ENCODE measurements at regions not wholly inside any gene's neighbourhood (a gene's known extent, or its start where the extent isn't known, plus 50 kb on each side); places are given as distances from the start of the nearest gene placed in this dataset.
"Not testable (repeated sequence)": the region's sequence is repeated elsewhere in the genome, so short reads cannot be mapped to it uniquely, and the experiment has no call there.

GRCh38 chr18:59038295-59039039, 101.2 kb upstream of the SEC11C start:
- DNase-seq (ENCODE audit: low read depth) = no peak

DNA sequence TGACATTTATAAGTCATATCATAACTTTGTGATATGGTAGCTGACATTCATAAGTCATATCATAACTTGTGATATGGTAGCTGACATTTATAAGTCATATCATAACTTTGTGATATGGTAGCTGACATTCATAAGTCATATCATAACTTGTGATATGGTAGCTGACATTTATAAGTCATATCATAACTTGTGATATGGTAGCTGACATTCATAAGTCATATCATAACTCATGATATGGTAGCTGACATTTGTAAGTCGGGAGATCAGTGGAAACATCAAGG, 100.7 kb upstream of the SEC11C start:
- not testable (repeated sequence) for DNase-seq (ENCODE audit: low read depth)

DNA sequence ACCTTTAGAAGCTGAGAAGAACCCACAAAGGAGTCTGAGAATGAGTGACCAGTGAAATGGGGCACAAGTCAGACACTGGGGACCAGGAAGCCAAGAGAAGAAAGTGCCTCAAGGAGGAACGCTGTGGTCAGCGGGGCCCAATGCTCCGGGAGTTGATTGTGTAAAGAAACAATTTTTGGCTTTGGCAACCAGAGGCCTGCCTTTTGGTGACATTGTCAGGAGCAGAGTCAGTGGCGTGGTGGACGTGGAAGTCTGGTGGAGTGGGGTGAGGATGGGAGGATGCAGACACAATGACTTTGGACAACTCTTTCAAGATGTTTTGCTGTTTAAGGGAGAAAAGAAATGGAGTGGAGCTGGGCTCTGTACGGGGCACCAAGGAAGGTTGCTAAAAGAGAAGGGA, 100.2 kb upstream of the SEC11C start:
- no peak for DNase-seq (ENCODE audit: low read depth)

- DNase-seq (ENCODE audit: low read depth) = no peak
Observed at GRCh38 chr18:59040770-59041148, 98.9 kb upstream of the SEC11C start.

GRCh38 chr18:59041296-59041695, 98.4 kb upstream of the SEC11C start:
- no peak for DNase-seq (ENCODE audit: low read depth)

- DNase-seq (ENCODE audit: low read depth) = no peak
Observed at GRCh38 chr18:59041819-59042815, 97.6 kb upstream of the SEC11C start.

DNA sequence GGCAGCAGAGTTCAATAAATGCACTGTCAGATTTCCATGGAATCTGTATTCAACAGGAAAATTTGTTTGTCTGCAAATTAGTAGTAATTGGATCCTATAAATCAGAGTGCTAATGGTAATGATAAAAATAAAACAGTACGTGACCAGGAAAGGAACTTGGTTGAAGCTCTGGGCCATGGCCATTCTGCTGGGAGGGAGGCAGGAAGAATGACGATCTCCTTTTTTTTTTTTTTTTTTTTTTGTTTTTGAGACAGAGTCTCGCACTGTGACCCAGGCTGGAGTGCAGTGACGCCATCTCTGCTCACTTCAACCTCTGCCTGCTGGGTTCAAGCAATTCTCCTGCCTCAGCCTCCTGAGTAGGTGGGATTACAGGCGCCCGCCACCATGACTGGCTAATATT, 94.8 kb upstream of the SEC11C start:
- DNase-seq (ENCODE audit: low read depth) = no peak

DNA sequence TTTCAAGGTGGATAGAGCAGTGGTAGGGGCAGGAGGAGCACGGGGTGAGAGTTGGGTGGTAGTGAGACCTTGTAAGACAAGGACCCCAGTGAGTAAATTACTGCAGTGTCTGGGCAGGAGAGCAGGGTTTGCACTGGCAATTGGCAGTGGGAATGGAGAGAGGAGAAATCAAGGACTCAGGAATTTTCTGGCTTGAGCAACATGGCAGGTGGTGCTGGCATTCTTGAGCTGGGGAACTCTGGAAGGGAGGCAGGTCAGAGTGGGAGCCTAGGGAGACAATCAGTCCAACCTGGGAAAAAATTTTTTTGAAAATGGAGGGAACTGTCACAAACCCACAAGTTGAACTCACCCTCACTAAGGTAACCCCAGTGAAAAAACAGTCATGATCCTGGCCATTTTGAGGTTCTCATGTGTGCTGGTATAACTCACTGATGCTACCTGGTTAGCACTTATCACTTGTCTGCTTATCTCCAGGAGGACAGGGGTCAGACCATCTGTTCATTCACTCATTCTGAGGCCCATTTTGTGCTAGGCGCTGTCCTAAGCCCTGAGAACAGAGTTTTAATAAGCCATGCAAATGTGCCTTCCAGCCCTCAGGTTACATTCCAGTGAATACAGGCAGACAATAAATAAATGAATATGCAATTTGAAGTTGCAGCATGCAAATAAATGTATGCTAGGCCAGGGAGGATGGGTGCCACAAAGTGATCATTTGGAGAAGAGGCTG, 92.2 kb upstream of the SEC11C start:
- DNase-seq (ENCODE audit: low read depth) = no peak

GRCh38 chr18:59048048-59048363, 91.7 kb upstream of the SEC11C start:
- DNase-seq (ENCODE audit: low read depth) = no peak

- DNase-seq (ENCODE audit: low read depth) = no peak
Observed at GRCh38 chr18:59048378-59048777, 91.3 kb upstream of the SEC11C start.

DNA sequence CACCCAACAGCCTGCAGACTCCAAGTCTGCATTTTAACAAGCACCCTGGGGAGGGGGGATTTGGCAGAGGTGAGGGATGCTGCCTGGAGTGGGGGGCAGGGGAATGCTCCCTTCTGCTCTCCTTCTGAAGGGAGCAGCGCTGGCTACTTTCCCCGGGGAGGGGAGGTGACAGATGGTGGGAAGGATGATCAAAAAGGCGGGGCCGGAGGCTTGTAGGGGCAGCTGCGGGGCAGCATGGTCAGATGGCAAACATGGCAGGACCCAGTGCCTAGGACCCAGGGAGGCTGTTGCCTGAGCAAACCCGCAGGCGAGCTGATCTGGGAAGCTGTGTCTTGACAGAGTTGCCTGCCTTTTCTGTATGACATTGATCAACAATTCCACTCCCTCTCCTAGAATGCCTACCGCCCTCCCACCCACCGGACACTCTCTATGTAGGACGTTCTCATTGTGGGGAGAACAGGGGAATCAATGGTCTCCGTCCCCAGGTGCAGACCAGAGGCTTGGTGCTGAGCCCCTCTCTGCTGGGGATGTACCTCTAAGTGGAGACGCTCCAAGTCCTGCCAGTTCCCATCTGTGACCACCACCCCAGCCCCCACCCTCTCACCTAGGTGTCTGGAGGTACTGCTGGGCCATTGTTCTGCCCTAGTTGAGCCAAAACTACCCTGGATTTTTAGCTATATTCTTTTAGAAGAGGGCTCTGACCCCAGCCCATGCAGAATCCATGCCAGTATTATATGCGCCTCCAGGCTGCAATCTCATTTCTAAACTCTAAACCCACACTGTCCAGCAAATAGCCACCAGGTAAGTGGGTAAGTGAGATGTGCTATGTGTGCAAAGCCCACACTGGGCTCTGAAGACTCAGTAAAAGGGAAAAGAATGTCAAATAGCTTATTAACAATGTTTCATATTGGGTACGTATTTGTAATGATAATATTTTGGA, 89.7 kb upstream of the SEC11C start:
- DNase-seq (ENCODE audit: low read depth) = no peak

GRCh38 chr18:59050661-59051057, 89.0 kb upstream of the SEC11C start:
- no peak for DNase-seq (ENCODE audit: low read depth)

DNA sequence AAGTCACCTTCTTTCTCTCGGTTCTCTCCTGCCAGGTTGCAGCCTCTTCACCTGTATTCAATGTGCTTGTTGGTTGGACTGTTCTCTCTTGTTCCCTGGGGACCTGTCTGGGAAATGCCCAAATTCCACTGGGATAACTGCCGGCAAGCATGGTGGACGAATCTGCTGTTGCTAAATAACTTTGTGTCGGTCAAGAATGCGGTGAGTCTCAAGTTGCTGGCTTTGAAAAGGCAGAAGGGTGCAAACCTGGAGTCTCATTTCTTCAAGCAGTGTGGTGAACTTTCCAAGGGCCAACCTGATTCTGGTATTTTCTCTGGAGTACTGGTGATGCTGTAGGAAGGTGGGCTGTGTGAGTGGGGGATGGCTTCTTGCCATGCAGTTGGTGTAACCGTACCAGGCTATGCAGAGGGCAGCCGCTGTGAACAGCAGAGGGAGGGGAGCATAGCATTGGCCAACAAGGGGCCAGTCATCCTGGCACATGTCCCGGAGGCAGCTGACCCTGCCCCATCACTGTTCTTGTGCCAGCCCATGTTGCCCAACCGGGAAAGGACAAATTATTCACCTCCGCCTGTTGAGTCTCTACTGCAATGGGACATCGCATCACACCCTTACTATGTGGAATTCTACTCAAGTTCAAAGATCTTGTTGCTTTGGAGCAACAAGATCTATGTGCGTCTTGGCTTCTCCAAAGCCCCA, 88.1 kb upstream of the SEC11C start:
- no peak for DNase-seq (ENCODE audit: low read depth)

- DNase-seq (ENCODE audit: low read depth) = no peak
Observed at GRCh38 chr18:59052965-59053820, 86.5 kb upstream of the SEC11C start.

- no peak for DNase-seq (ENCODE audit: low read depth)
Observed at GRCh38 chr18:59054496-59055287, 85.0 kb upstream of the SEC11C start.

DNA sequence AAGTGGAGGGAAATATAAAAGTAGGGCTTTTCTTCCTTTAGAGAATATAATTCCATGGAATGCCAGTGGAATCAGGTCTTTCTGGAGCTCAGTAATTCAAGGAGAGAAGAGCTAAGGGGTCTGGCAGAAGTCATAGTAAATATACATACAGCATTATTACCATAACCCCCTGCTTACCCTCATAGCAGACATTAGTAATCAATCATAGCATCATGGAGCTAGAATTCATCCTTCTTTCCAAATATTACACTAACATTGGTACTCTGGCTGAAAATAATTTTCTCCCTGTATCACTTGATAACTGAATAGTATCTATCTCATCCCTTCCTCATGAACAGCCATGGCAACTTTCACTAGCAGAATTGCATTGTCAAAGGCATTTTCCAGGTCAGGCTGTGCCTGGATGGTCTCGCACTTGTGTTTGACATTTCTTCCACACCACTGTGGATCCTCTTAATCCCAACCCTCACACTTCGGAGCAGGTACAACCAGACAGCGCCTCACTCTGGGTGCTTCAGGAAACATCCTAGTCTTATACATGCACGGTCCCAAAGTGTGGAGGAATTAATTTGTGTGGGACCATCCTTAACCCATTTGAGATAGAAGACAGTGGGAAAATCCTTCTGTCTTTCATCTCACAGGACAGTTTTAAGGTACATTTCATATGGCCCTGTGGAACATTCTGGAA, 84.2 kb upstream of the SEC11C start:
- no peak for DNase-seq (ENCODE audit: low read depth)

DNA sequence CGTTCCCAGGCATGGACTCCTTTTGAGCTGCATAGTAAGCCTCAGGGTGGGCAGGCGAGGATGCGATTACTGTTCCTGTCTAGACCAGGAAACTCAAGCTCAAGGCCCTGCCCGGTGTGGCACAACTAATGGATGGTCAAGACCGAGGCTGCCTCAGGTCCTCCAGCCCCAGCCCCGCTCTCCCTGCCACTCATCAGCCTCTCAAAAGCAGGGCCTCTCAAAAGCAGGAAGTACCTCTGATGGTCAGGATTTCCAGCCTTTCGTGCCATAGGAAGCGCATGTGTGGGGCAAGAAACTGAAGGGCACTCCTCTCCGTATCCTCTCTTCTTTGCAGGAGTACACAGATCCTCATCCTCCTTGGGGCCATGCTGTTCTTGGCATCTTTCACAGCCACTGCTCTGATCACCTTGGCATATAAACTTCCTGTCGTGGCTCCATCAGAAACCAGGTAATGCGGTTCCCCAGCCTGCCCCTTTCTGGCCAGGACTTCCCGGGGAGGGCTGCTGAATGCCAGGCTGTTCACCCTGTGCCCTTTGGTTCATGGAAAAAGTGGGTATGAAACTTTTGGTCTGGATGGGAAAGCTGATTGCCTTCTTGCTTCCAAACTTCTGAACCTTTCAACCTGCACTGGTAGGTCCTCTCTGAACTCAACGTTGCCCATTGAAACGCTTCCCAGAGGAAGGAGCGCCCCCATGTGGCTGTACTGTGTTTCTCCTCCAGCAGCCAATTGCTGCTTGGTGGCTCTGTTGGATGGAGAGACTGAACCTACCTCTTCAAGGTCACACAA, 82.8 kb upstream of the SEC11C start:
- DNase-seq (ENCODE audit: low read depth) = no peak

DNA sequence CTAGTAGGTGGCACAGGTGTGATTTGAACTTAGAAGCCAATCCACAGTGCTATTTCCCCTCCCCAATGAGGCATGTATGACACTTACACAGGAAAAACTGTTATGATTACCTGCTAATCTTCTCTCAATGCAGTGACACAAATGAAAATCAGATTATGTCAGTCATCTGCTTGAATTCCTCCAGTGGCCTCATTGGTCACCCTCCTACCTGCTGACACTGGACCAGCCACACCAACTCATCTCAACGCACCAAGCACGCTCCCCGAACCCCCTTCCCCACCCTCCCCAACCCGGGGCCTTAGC, 82.2 kb upstream of the SEC11C start:
- no peak for DNase-seq (ENCODE audit: low read depth)
